GM12878 (cell line): ENCODE measurements at regions not wholly inside any gene's neighbourhood (a gene's known extent, or its start where the extent isn't known, plus 50 kb on each side); places are given as distances from the start of the nearest gene placed in this dataset.

Experiments used
- ATAC-seq: fragments of 200-7000 bp; cut with Tn5 transposase; 3 replicates; pipeline ENCODE4 v1.9.1; 2020; ENCODE audit warnings: mild to moderate bottlenecking, moderate library complexity
- BruUV-seq: library from RNA; stranded (reverse); fragments of 400-500 nt; replicated peaks from 2 replicates; lab custom pipeline; 2021; lab: Mats Ljungman, UMichigan
- CTCF ChIA-PET: fragments of 300-600 bp; sonication (Branson Sonifier 250); formaldehyde crosslinking; extraction: SDS; loops from one replicate; lab custom pipeline; 2021; ENCODE audit warnings: inconsistent platforms; lab: Yijun Ruan, JAX
- POLR2A ChIA-PET: fragments of 350-600 bp; formaldehyde crosslinking; extraction: SDS; loops from one replicate; lab custom pipeline; 2021; ENCODE audit warnings: inconsistent platforms; lab: Charles Lee
- RAD21 ChIA-PET: fragments of 300-600 bp; sonication (Branson Sonifier 250); formaldehyde crosslinking; loops from one replicate; lab custom pipeline; 2023; ENCODE audit warnings: antibody characterized with exemption; ENCODE audit not compliant: unreplicated experiment; lab: Charles Lee
- SMC1A ChIA-PET: fragments of 300-600 bp; sonication (Branson Sonifier 250); formaldehyde crosslinking; loops from one replicate; lab custom pipeline; 2023; ENCODE audit not compliant: unreplicated experiment, uncharacterized antibody; lab: Charles Lee
- DNase-seq: peaks from one replicate; pipeline ENCODE4 v3.0.0-alpha.2; 2011; ENCODE audit warnings: low read depth, low spot score
- FAIRE-seq: peaks from 3 replicates; lab custom pipeline; 2011; peaks lifted over from hg19 to GRCh38; lab: Jason Lieb, UNC
- H2AFZ ChIP-seq: 2 replicates; pipeline ENCODE4 v1.6.0; 2011; ENCODE audit warnings: low read depth, low read length, control low read depth; ENCODE audit not compliant: control insufficient read depth
- H3K27ac ChIP-seq: 2 replicates; pipeline ENCODE4 v1.5.1; 2011; ENCODE audit warnings: control low read depth; ENCODE audit not compliant: control insufficient read depth, insufficient read depth
- H3K27me3 ChIP-seq, 2 experiments: replicated peaks in 1 of 2; 2 replicates each; pipeline versions ENCODE4 v1.6.0 to v1.6.1; 2011; ENCODE audit warnings: low read length in 1 of 2; ENCODE audit not compliant: control insufficient read depth in 2 of 2, insufficient read depth in 2 of 2
- H3K36me3 ChIP-seq, 2 experiments: 2 replicates each; pipeline ENCODE4 v1.5.1; 2011; ENCODE audit warnings: low read length in 1 of 2; ENCODE audit not compliant: control insufficient read depth in 2 of 2, insufficient read depth in 2 of 2
- H3K4me1 ChIP-seq: 2 replicates; pipeline ENCODE4 v1.6.1; 2011; ENCODE audit warnings: mild to moderate bottlenecking, low read length, moderate library complexity, mixed read lengths; ENCODE audit not compliant: control insufficient read depth, insufficient read depth
- H3K4me2 ChIP-seq: 2 replicates; pipeline ENCODE4 v1.6.0; 2011; ENCODE audit warnings: control low read depth; ENCODE audit not compliant: control insufficient read depth, insufficient read depth
- H3K4me3 ChIP-seq: fragments of 200-600 bp; sonication (generic); 2 replicates; pipeline ENCODE4 v1.5.1; 2016
- H3K79me2 ChIP-seq: 2 replicates; pipeline ENCODE4 v1.6.0; 2011; ENCODE audit warnings: low read length; ENCODE audit not compliant: control insufficient read depth, insufficient read depth
- H3K9ac ChIP-seq: 2 replicates; pipeline ENCODE4 v1.8.0; 2011; ENCODE audit warnings: low read length, control low read depth, mixed read lengths; ENCODE audit not compliant: control insufficient read depth, insufficient read depth
- H3K9me3 ChIP-seq: replicated peaks from 3 replicates; pipeline ENCODE4 v1.5.1; 2011; ENCODE audit warnings: mild to moderate bottlenecking, low read length; ENCODE audit not compliant: control insufficient read depth, insufficient read depth
- H4K20me1 ChIP-seq: 2 replicates; pipeline ENCODE4 v1.6.0; 2011; ENCODE audit not compliant: control insufficient read depth, insufficient read depth
- CEBPZ ChIP-seq: fragments of 150-350 bp; IDR thresholded peaks from 2 replicates; pipeline ENCODE4 v1.6.1; 2016; ENCODE audit warnings: low read depth, low read length
- CHD1 ChIP-seq: IDR thresholded peaks from 2 replicates; pipeline ENCODE4 v1.6.1; 2012; ENCODE audit warnings: low read depth, low read length, improper control_type of control experiment
- IKZF2 ChIP-seq, 2 experiments: fragments of 450-650 bp; IDR thresholded peaks; 2 replicates each; pipeline ENCODE4 v1.6.1; 2017; ENCODE audit warnings: mild to moderate bottlenecking in 2 of 2, moderate library complexity in 2 of 2
- KLF5 ChIP-seq: fragments of 450-650 bp; IDR thresholded peaks from 2 replicates; pipeline ENCODE4 v1.6.1; 2014; ENCODE audit warnings: mild to moderate bottlenecking; ENCODE audit not compliant: partially characterized antibody
- MEF2A ChIP-seq: IDR thresholded peaks from 2 replicates; pipeline ENCODE4 v1.6.1; 2011; ENCODE audit warnings: low read depth, mild to moderate bottlenecking, low read length, moderate library complexity; ENCODE audit not compliant: insufficient read depth
- MTA3 ChIP-seq: IDR thresholded peaks from 2 replicates; pipeline ENCODE4 v1.6.1; 2012; ENCODE audit warnings: low read length, inconsistent platforms, borderline replicate concordance
- MYB ChIP-seq: fragments of 150-350 bp; IDR thresholded peaks from 2 replicates; pipeline ENCODE4 v1.6.1; 2014; ENCODE audit warnings: mild to moderate bottlenecking, low read depth, low read length, borderline replicate concordance
- MYC ChIP-seq: IDR thresholded peaks from 2 replicates; pipeline ENCODE4 v1.6.1; 2011; ENCODE audit warnings: mild to moderate bottlenecking, low read length, moderate library complexity, inconsistent platforms; ENCODE audit not compliant: insufficient read depth, insufficient replicate concordance, insufficient read length, severe bottlenecking
- PML ChIP-seq: IDR thresholded peaks from 2 replicates; pipeline ENCODE4 v1.6.1; 2012; ENCODE audit warnings: low read length, inconsistent platforms
- POLR2AphosphoS5 ChIP-seq: IDR thresholded peaks from 2 replicates; pipeline ENCODE4 v1.6.1; 2011; ENCODE audit warnings: mild to moderate bottlenecking, low read length, inconsistent platforms
- RB1 ChIP-seq: fragments of 450-650 bp; formaldehyde crosslinking; IDR thresholded peaks from 2 replicates; pipeline ENCODE4 v1.6.1; 2017; ENCODE audit warnings: mild to moderate bottlenecking, borderline replicate concordance
- TCF3 ChIP-seq: IDR thresholded peaks from 2 replicates; pipeline ENCODE4 v1.6.1; 2012; ENCODE audit warnings: low read depth, mild to moderate bottlenecking, low read length, borderline replicate concordance; ENCODE audit not compliant: insufficient read depth
- YBX1 ChIP-seq: fragments of 450-650 bp; IDR thresholded peaks from 2 replicates; pipeline ENCODE4 v1.6.1; 2016; ENCODE audit warnings: antibody characterized with exemption
- YY1 ChIP-seq: IDR thresholded peaks from 2 replicates; pipeline ENCODE4 v1.6.1; 2011; ENCODE audit warnings: low read depth, mild to moderate bottlenecking, low read length
- ZNF217 ChIP-seq: fragments of 450-650 bp; IDR thresholded peaks from 2 replicates; pipeline ENCODE4 v1.6.1; 2017; ENCODE audit warnings: antibody characterized with exemption, mild to moderate bottlenecking
- ZNF384 ChIP-seq: IDR thresholded peaks from 2 replicates; pipeline ENCODE4 v1.6.1; 2012; ENCODE audit warnings: low read depth, mild to moderate bottlenecking, low read length, improper control_type of control experiment, borderline replicate concordance
- ZNF622 ChIP-seq: fragments of 450-650 bp; IDR thresholded peaks from 2 replicates; pipeline ENCODE4 v1.6.1; 2017; ENCODE audit warnings: mild to moderate bottlenecking, inconsistent platforms
- WGBS: methylation state at CpG from one replicate; pipeline ENCODE4 v1.1.6; 2016; ENCODE audit warnings: low lambda C conversion rate; ENCODE audit not compliant: insufficient replicate concordance, insufficient coverage; ENCODE audit errors: missing lambda C conversion rate; 5-methylcytosine and 5-hydroxymethylcytosine counted together
- in situ Hi-C: fragments of 300-500 bp; cut with MboI; formaldehyde crosslinking; loops from 9 replicates; pipeline ENCODE4 v1.14.3; 2018; ENCODE audit warnings: mixed read lengths
- intact Hi-C: fragments of 100-400 bp; cut with micrococcal nuclease; formaldehyde crosslinking; loops from one replicate; pipeline ENCODE4 v1.14.2; 2022; ENCODE audit not compliant: unreplicated experiment

- Histone ChIP-seq H3K27me3 (no peaks in the 10 kb centered on the region), H3K4me2 (no peak overlapping the region), H3K79me2 (no peaks in the 10 kb centered on the region), H3K9ac (no peak overlapping the region), H3K4me3 (no peak overlapping the region), H3K27ac (no peak overlapping the region), H3K9me3 (no peaks in the 10 kb centered on the region), H3K36me3 (no peaks in the 10 kb centered on the region), H2AFZ (no peak overlapping the region), H4K20me1 (no peaks in the 10 kb centered on the region), H3K4me1 (no peaks in the 10 kb centered on the region)
- ChIA-PET CTCF (interaction anchor here (0.8 kb wide), 1 partner anchor 32 kb away, joined by 3 read pairs; no protein-coding TSS in a partner anchor), POLR2A (no interaction called here), SMC1A (no interaction called here), RAD21 (no interaction called here)
- BruUV-seq = no TSS peak
- no peak for FAIRE-seq
- WGBS = 0% methylated on average over 1 of the region's 1 CpG
- no peak for ATAC-seq
- in situ Hi-C loops = no loop called here
- intact Hi-C loops = no loop called here
- no peak for DNase-seq
- no peak for TF ChIP-seq ZNF384
- no peak for TF ChIP-seq CHD1
- TF ChIP-seq ZNF622 = no peak
Measured at GRCh38 chr6:82080767-82081166, 166.8 kb downstream of the IBTK start.

- no TSS peak for BruUV-seq
- H3K27me3 ChIP-seq = no peaks in the 10 kb centered on the region
- H3K36me3 ChIP-seq = no peaks in the 10 kb centered on the region
- H3K4me3 ChIP-seq = no peak overlapping the region
- WGBS = 83% methylated on average over 3 of the region's 3 CpGs
- ATAC-seq = no peak
- no peak overlapping the region for H3K4me2 ChIP-seq
- ChIA-PET POLR2A (no interaction called here), RAD21 (no interaction called here), CTCF (interaction anchor here (0.6 to 1.3 kb wide), 3 partner anchors 10 to 681 kb away, joined by 3 to 4 read pairs (median 4); no protein-coding TSS in a partner anchor), SMC1A (interaction anchor here (0.6 to 0.9 kb wide), 3 partner anchors 10 to 126 kb away, joined by 3 read pairs; no protein-coding TSS in a partner anchor)
- no peaks in the 10 kb centered on the region for H4K20me1 ChIP-seq
- H3K27ac ChIP-seq = no peak overlapping the region
- no peaks in the 10 kb centered on the region for H3K4me1 ChIP-seq
- DNase-seq = no peak
- H3K9ac ChIP-seq = no peak overlapping the region
- H3K79me2 ChIP-seq = no peaks in the 10 kb centered on the region
- in situ Hi-C loops (no loop called here), intact Hi-C loops (no loop called here)
- H2AFZ ChIP-seq = no peak overlapping the region
- FAIRE-seq = no peak
- no peaks in the 10 kb centered on the region for H3K9me3 ChIP-seq
- no peak for TF ChIP-seq MTA3
- no peak for TF ChIP-seq PML
- no peak for TF ChIP-seq POLR2AphosphoS5
- TF ChIP-seq MYC = no peak
- no peak for TF ChIP-seq YBX1
- no peak for TF ChIP-seq YY1
- TF ChIP-seq TCF3 = no peak
- no peak for TF ChIP-seq MEF2A
- TF ChIP-seq ZNF217 = no peak
- no peak for TF ChIP-seq RB1
- no peak for TF ChIP-seq CEBPZ
- no peak for TF ChIP-seq MYB
- no peak for TF ChIP-seq KLF5
- TF ChIP-seq IKZF2 (IDR thresholded peaks at IDR 0.05) = no peak
Measured at GRCh38 chr6:82078286-82078908, 169.1 kb downstream of the IBTK start.
